Ishikawa (cell line): ENCODE measurements at regions not wholly inside any gene's neighbourhood (a gene's known extent, or its start where the extent isn't known, plus 50 kb on each side); places are given as distances from the start of the nearest gene placed in this dataset.

Source experiments
- EP300 ChIP-seq: IDR thresholded peaks from 2 replicates; pipeline ENCODE4 v1.6.1; 2012; ENCODE audit warnings: borderline replicate concordance
- RAD21 ChIP-seq: IDR thresholded peaks from 2 replicates; pipeline ENCODE4 v1.6.1; 2012; ENCODE audit warnings: low read depth
- TEAD4 ChIP-seq: IDR thresholded peaks from 2 replicates; pipeline ENCODE4 v1.6.1; 2012
- ZBTB7A ChIP-seq: IDR thresholded peaks from 2 replicates; pipeline ENCODE4 v1.6.1; 2012; ENCODE audit warnings: low read depth

DNA sequence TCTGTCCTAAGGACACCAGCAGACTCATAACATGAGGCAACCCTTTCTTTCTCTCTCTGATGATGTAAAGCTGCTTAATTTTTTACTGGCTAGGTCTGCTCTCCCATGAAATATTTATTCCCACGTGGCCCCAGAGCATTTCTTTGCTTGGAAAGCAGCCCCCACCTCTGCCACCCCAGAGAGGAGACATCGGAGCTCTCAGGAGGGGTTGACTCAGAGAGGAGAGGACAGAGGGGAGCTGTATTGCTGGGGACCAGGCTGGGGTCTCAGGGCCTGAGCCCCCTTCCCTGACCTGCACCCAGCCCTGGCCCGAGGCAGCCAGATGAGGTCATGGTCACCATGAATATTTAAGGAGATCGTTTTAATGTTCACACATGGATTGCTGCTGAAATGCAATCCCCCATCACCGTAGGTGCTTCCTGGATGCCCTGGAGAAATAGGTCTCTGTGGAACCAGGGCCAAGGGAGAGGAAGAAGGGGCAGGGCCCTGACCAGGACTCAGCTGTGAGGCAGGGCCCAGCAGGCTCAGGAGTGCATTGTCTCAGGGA is 117.5 kb downstream of the DLL1 start:
- TF ChIP-seq TEAD4 (no peak), ZBTB7A (no peak), RAD21 (no peak), EP300 (no peak)
